ENCODE measurements at regions not wholly inside any gene's neighbourhood (a gene's known extent, or its start where the extent isn't known, plus 50 kb on each side); places are given as distances from the start of the nearest gene placed in this dataset.

- TF ChIP-seq, protein P1, sequence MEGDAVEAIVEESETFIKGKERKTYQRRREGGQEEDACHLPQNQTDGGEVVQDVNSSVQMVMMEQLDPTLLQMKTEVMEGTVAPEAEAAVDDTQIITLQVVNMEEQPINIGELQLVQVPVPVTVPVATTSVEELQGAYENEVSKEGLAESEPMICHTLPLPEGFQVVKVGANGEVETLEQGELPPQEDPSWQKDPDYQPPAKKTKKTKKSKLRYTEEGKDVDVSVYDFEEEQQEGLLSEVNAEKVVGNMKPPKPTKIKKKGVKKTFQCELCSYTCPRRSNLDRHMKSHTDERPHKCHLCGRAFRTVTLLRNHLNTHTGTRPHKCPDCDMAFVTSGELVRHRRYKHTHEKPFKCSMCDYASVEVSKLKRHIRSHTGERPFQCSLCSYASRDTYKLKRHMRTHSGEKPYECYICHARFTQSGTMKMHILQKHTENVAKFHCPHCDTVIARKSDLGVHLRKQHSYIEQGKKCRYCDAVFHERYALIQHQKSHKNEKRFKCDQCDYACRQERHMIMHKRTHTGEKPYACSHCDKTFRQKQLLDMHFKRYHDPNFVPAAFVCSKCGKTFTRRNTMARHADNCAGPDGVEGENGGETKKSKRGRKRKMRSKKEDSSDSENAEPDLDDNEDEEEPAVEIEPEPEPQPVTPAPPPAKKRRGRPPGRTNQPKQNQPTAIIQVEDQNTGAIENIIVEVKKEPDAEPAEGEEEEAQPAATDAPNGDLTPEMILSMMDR (IDR thresholded peaks at IDR 0.05) = no peak
- no peak for TF ChIP-seq POLR2A (IDR thresholded peaks at IDR 0.05)
Measured at GRCh38 chr10:4596951-4597350, 229.1 kb upstream of the AKR1E2 start.

Data from testis (tissue), 2 donors.